HG03095 (cell line): ENCODE measurements at regions not wholly inside any gene's neighbourhood (a gene's known extent, or its start where the extent isn't known, plus 50 kb on each side); places are given as distances from the start of the nearest gene placed in this dataset.

ENCODE experiments used
- ATAC-seq: cut with Tn5 transposase; IDR thresholded peaks from one replicate; pipeline ENCODE4 v1.9.1; 2021; ENCODE audit warnings: moderate library complexity; ENCODE audit not compliant: unreplicated experiment

- no peak for ATAC-seq
These were observed 89.2 kb upstream of the PRSS58 start for GRCh38 chr7:142347091-142347490.

- ATAC-seq = no peak
These were observed 88.0 kb upstream of the PRSS58 start for GRCh38 chr7:142345811-142346210.

- ATAC-seq = no peak
These were observed 81.0 kb upstream of the PRSS58 start for GRCh38 chr7:142338633-142339501.

- ATAC-seq = no peak
These were observed 79.5 kb upstream of the PRSS58 start for GRCh38 chr7:142337054-142338001.

GRCh38 chr7:142334806-142335205 is 76.9 kb upstream of the PRSS58 start:
- ATAC-seq = no peak

- ATAC-seq = no peak
These were observed 76.4 kb upstream of the PRSS58 start for GRCh38 chr7:142334236-142334635.

GRCh38 chr7:142332421-142332820 is 74.6 kb upstream of the PRSS58 start:
- ATAC-seq = no peak

- no peak for ATAC-seq
These were observed 74.1 kb upstream of the PRSS58 start for GRCh38 chr7:142331941-142332340.

GRCh38 chr7:142329062-142329790 is 71.4 kb upstream of the PRSS58 start:
- no peak for ATAC-seq

- ATAC-seq = no peak
These were observed 70.7 kb upstream of the PRSS58 start for GRCh38 chr7:142328551-142328950.

- no peak for ATAC-seq
These were observed 70.0 kb upstream of the PRSS58 start for GRCh38 chr7:142327628-142328405.

GRCh38 chr7:142323706-142324105 is 65.8 kb upstream of the PRSS58 start:
- no peak for ATAC-seq

GRCh38 chr7:142321391-142321790 is 63.5 kb upstream of the PRSS58 start:
- no peak for ATAC-seq

GRCh38 chr7:142320883-142321282 is 63.0 kb upstream of the PRSS58 start:
- no peak for ATAC-seq

GRCh38 chr7:142319970-142320369 is 62.1 kb upstream of the PRSS58 start:
- ATAC-seq = no peak

- ATAC-seq = no peak
These were observed 56.4 kb upstream of the PRSS58 start for GRCh38 chr7:142314281-142314680.

GRCh38 chr7:142313528-142313927 is 55.7 kb upstream of the PRSS58 start:
- ATAC-seq = no peak

GRCh38 chr7:142311876-142312275 is 54.0 kb upstream of the PRSS58 start:
- no peak for ATAC-seq

GRCh38 chr7:142308918-142309317 is 51.1 kb upstream of the PRSS58 start:
- no peak for ATAC-seq

GRCh38 chr7:142308326-142308725 is 50.5 kb upstream of the PRSS58 start:
- no peak for ATAC-seq
